NCI-H1048 (cell line): ENCODE measurements at regions not wholly inside any gene's neighbourhood (a gene's known extent, or its start where the extent isn't known, plus 50 kb on each side); places are given as distances from the start of the nearest gene placed in this dataset.

Source experiments
- DNase-seq: peaks from one replicate; lab custom pipeline; 2025; lab: John Stamatoyannopoulos, UW

DNA sequence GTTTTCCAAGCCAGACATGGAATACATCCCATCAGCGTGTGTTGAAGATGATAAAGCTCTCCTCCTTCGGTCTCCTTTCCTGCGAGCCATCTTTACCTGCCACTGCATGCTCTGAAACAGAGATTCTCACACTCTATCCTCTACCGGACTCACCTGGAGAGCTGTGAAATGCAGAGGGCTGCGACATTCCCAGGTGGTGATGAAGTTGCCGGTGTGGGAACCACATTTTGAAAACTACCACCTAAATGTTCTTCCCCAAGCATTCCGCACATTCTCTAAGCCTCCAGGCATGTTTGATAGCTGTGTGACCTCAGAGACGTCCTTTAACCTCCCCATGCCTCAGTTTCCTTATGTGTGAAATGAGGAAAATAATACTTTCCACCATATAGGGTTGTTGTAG lies 226.2 kb upstream of the RAB6C start:
- DNase-seq, result no peak

DNA sequence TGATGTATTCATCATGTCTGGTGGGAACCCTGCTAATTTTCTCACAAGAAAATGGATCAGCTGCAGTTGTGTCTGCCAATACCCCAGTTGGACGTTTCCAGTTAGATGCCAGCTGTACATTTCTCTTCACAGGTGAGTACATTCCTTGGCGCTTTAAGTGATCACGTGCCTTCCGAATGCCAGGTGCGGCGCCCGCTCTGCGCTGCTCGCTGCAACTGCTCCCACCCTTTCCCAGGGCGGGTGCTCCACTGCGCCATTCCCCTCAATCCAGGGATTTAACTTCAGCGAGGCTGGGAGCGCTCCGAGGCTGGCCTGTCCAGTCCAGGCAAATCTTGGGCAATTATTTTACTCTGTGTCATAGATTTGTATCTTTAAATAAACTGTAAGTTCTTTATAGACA lies 225.0 kb upstream of the RAB6C start:
- DNase-seq, result no peak

DNA sequence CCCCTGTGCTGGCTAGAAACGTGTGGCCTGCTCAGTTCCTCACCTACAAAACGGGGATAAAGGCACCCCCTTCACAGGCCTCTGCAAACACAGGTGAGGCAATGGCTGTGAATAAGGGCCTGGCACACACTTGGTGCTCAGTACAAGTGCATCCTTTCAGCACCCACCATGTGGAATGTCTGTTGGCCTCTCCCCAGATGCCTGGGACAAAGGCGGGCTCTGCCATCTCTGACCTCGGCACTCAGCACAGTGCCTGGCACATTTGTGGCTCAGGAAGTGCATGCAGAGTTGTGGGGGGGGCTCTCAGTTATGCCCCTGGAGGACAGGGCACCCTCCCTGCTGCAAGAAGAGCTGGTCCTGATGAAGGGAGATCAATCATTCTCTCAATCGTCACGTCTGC lies 224.6 kb upstream of the RAB6C start:
- DNase-seq, result no peak

DNA sequence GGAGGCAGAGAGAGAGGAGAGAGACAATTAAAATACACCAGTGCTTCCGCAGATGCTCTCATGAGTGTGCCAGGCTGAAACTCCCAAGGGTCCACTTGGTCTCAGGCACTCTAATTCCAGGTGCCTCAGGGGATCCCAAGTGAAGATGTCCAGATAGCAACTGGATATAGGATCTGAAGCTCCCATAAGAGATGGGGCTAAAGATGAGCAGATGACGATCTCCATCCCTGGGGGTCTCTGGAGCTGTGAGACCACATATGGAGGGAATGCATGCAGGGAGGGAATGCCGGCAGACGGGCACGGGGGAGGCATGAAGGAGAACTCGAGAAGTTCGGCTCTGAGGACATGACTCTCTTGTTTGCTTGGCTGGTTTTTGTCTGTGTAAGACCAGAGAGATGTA lies 223.7 kb upstream of the RAB6C start:
- no peak for DNase-seq

DNA sequence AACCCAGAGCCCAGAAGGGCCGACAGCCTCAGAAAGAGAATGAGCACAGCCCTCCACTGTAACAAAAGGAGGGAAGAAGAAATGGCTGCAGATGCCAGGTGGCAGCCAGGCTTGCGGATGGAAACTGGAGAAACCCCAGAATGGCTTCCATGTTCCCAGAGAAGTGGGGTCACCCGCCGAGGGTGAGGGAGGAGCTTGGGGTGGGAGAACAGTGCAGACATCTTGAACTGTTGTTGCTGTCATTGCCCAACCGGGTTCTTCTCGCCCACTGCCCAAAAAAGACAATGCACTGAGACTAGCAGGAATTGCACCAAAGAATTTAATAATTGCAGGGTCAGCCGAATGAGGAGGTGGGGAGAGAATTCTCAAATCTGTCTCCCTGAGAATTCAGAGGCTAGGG lies 223.2 kb upstream of the RAB6C start:
- DNase-seq, result no peak

DNA sequence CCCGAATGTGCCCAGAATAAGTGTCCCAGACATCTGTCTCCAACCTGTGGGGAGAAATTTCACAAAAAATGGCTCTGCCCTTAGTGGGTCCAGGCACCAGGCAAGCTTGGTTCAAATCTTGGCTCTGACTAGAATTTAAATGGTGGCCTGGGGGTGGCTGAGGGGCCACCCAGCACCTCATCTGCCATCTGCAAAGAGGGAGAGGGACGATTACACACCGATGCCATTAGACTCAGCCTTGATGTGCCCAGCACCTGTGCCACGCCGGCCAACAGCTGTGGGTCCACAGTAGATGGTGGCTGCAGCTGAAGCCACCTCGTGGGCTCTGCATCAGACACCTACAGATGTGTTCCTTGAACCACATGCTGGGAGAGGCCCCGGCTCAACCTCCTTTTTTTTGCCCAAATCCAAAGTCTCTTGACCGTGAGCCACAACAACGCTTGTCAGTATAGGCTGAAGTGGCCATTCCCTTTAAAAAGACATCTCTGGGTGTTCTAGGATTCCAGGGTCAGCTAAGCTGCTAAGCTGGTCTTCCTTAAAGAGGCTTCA lies 222.0 kb upstream of the RAB6C start:
- DNase-seq, result no peak

DNA sequence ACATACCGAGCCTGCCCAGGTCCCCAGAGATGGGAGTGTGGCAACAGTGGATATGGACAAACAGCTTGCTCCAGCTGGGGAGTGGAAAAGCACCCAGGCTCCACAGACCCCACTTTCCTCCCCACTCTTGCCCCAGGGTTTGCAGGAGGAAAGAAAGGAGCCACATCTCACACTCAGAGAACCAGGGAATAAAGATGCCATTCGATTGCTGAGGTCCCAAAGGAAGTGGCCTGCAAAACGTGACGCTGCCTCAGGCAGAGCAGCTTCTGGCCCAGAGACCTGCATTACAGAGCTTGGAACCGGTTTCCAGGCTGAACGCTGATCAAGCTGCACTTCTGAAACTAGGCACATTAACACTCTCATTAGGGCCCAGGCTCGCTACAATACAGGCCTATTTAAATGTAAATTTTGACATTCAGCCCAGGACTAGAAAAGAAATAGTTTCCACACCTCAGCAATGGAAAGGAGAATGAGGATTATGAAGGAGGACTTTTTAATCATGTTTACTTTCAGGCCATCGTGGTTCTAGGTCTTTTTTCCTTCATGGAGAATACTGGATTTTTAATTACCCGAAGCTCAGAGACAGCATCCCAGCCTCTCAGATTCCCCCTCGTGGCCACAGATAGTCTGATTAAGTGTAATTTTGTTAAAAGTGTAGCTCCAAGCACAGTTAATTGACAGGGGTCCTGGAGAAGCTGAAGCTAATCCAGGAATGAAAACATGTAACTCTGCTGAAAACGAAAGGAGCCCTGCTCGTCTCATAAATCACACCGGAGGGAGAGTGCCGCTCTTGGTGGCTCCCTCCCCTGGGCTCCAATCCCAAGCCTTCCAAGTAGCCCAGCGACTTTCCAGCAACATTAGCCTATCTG lies 221.3 kb upstream of the RAB6C start:
- DNase-seq, result no peak

DNA sequence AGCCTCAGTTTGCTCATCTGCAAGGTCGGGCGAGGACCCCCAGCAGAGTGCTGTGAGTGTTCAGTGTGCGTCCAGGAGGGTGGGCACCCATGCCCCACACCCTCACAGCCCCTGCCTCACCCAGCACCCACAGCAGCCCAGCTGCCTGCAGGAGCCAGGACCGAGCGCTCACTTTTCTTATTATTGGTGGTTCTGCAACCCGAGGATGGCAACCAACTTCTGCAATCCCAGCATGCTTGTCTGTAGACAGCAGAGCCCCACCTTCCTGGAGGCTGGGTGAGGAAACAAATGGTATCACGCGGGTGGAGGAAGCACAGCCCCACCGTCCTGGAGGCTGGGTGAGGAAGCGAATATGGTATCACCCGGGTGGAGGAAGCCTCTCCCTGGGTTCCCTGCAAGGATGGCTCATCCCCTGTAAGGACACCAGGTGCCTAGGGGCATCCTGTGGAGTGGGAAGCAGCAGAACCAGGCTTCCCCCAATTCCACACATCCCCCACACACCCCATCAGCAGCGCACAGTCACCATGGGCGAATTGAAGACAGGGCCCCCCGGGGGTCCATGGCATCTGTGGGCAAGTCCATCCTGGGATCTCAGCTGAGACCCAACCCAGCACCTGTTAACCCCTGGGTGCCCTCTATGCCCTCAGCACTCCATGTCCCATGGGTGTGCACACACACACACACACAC lies 220.5 kb upstream of the RAB6C start:
- DNase-seq, result no peak

DNA sequence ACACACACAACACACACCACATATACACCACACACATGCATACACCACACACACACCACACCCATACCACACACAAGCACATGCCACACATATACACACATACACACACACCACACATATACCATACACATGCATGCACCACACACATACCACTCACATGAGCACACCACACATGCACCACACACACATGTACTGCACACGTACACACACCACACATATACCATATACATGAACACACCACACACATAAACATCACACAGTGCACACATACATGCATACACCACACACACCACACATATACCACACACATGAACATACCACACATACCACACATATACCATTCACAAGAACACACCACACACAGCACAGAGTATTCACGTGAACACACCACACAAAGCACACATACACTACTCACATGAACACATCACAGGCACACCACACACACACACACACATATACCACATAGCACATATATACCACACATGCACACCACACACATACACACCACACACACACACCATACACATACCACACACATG lies 219.9 kb upstream of the RAB6C start:
- no peak for DNase-seq

DNA sequence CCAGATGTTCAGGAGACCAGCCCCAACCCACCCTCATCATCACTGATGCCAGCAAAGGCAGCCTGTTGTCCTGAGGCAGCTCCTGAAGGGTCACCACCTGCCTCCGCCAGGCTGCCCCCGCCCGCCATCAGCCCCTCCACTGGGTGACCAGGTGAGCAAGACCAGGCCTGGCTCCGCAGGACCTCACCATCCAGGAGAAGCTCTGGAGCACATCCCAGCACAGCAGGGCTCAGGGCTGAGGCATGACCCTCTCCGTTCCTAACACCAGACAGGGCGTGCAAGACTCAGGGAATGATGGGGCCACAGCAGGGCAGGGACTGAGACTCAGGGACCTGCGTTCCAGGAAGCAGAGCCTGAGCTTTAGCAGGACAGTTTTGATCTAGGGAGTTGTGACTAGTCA lies 218.8 kb upstream of the RAB6C start:
- no peak for DNase-seq

DNA sequence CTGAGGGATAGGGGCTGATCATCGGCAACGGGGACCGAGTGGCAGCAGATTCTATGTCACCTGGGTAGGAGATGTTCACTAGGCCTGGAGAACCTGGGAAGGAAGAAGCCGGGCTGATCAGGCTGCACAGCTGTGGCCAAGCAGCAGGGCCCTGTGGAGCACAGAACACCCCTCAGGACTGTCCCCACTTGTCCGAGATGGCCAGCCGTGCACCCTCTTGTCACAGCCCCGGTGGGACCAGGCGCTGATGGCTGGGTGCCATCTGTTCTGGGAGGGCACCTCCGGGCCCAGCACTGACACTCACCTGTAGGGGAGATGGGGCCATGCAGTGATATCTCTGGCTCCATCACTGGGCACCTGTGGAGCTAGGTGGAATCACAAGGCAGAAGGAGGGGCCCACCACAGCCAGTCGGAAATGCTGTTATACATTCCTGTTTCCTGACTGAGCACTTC lies 217.9 kb upstream of the RAB6C start:
- no peak for DNase-seq

DNA sequence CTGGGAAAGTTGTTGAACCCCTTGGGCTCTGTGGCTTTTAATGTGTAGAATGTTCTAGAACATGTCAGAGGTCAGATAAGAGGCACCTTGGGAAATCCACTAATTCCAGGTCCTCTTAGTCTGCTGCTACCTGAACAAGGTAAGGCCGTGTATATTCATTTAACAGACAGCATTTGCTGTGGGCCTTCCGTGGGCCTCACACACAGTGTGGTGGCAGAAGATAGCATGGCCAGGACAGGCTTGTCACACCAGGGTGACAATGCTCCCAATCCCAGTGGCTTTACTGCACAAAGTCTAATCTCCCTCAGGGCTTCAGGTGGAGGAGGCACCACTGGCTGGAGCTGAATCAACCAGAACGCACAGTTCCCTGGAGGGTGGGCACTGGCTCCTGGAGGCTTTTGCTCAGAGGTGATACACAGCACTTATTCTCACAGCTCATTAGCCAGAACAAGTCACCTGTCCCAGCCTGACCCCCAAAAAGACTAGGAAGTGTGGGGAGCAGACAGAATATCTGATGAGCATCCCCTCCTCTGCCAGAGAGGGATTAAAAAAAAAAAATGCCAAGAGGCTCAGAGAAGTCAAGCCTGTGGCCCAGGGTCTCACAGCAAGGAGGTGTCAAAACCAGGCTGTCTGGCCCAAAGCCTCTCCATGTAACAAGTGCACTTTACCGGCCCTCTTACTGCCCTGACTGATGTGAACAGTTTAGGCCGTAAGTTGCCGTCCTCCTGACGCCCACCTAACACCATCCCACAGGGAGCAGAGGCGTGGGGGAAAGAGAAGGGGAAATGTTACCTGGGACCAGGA lies 216.9 kb upstream of the RAB6C start:
- no peak for DNase-seq

DNA sequence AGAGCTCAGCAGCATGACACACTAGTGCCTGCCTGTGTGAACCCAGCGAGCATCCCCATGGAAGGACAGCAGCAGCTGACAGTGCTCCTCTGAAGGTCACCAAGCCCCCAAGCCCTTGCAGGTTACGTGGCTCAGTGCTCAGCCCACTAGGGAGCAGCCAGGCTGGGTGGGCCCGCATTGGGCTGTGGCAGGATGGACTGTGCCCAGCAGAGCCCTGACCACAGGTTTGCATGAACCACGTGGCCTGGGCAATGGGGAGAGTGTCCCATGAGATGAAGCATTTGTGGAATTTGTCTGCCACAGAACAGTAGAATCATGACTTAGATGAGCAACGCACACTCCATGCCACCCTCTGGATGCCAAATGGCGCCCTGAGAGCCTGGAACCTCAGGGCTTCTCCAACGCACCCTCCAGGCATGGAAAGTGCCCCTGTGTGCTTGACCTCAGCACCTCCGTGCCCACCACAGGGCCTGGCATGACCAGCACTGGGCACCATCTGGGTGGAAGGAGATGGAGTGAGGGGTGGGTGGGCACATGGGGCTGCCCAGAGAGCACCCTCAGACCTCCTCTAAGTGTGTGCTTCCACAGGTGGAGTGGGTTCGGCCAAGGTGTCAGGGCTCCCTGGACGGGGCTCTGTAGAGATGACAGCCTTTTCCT lies 216.1 kb upstream of the RAB6C start:
- DNase-seq, result no peak

DNA sequence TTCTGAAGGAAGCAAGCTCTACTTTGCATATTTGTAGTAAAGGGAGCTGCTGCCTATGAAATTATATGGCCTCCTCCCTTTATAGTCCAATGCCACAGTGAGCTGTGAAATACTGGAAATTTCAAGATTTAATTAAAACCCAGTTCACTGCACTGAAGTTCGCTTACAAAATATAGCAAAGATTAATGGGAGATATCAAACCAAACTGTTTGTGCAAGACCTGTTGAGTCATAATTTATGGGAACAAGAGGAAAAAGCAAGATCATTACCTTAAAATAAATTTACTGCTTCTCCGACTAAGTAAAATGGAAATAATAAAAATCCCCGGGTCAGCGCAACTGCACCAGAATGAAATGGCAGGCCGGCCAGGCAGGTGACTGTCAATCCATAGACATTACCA lies 215.5 kb upstream of the RAB6C start:
- DNase-seq, result no peak

DNA sequence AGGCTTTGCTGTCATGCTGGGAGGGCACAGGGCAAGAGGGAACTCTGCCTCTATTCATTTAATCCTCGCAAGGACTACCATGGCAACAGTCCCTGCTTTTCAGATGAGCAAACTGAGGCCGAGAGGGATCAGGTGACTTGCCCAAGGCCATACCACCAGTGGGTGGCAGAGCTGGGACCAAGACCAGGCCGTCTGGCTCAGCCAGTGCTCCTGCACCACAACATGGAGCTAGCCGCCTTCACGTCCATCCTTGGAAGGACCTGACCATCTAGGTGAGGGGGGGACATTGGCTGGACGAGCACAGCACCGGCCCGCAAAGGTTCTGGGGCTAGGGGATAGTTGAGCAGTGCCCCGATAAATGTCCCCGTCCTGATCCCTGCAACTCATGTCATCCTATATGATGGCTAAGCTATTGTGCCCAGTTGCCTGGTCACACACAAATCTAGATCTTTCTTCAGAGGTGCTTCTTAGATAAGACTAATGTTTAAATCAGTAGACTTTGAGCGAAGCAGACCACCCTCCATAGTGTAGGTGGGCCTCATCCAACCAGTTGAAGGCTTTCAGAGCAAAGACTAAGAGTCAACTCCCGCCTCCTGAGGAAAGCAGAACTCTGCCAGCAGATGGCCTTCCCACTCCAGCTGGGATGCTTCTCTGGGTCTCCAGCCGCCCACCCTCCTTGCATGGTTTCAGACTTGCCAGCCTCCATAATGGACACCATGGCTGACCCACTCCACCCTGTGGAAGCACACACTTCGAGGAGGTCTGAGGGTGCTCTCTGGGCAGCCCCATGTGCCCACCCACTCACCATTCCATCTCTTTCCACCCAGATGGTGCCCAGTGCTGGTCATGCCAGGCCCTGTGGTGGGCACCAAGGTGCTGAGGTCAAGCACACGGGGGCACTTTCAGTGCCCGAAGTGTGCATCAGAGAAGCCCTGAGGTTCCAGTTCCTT lies 214.8 kb upstream of the RAB6C start:
- DNase-seq, result no peak

DNA sequence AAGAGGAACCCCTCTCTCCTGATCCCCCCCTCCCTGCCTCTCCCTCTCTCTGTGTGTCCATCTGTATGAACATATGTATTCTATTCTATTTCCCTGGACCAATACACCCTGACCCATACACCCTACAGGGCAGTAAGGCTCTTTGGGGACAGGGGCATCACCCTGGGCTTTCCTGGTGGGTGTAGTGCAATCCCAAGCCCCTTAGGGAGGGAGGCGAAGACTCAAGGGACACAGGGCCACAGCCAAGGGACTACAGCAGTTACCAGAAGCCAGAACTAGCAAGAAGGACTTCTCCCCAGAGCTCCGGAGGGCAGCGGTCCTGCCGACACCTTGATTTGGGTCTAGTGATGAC lies 214.2 kb upstream of the RAB6C start:
- no peak for DNase-seq

DNA sequence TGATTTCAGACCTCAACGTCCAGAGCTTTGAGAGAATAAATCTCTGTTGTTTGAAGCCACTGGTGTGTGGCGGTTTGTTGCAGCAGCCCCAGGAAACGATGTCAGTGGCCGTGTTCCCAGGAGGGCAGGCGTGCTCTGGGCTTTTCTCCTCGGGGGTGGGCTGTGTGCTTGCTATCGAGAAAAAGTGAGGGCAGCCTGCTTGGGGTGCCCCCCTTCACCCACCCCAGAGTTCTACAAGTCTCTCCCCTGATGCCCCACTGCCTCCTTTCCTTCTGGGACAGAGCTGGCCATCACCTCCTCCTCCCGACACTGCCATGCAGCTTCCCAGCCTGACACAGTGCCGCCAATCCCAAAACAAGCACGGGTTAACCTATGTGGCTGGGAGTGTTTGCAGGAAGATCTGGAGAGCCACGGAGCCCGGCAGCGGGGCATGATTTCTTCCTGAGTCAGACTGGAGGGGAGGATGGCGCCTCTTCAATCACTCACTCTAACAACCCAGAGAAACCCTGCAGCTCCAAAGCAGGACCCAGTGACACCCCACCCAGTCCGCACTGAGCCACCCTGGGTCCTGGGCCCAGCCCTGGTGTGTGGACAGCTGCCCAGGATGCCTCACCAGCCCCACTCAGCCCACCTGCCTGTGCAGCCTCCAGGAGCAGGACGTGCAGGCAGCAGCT lies 213.7 kb upstream of the RAB6C start:
- no peak for DNase-seq

DNA sequence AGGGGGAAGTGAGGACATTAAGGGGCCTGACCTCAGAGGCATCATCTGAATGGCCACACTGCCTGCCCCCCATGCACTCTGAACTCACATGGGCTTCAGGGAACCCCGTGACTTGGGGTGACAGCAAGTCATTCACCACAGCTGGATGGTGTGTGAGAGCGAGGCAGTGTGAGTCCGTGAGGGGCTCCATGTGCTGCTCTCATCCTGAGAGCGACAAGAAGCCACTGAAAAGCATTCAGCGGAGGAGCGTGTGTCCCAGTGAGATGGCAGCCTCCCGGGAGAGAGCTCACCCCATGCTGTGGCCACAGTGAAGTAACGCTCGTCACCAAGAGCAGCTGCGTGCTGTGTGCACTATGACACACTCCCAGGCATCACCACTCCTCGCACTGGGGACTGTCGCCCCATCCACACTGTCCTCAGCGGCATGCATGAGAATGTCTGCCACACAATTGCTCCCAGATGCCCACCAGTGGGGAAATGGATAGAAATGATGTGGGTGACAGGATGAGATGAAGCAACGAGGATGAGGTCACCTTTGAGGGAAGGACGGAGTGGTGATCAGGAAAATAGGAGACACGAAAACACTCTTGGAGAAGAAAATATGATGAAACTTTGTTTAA lies 213.0 kb upstream of the RAB6C start:
- DNase-seq, result no peak

DNA sequence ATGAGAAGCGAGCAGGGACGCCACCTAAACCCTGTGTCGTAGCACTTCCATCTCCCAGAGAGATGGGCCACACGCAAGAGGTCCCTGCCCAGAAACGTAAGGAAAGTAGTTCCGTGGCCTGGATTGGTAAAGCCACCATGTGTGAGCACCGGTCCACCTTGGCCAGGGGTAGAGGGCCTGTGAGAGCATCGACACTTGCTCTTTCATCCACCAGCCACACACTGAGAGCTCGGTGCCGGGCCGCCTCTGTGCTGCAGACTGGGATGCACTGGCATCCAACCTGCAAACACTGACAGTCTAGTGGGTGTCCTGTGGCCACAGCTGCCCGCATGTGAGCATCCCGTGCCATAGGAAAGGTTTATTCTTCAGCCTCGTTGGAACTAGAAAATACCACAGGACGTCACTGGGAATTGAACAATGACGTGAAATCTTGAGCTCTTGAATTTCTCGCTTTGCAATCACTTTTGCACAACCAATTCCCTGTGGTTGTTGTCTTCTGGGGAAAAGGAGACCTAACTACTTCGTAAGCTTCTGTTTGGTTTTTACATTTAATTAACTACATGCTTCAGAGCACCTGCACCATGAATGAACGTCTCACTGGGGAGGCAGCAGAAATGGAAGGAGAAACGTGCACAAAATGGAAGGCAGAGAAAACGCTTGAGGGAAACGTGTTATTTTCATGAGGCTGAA lies 212.0 kb upstream of the RAB6C start:
- DNase-seq, result no peak
